HepG2 (cell line): ENCODE measurements at regions not wholly inside any gene's neighbourhood (a gene's known extent, or its start where the extent isn't known, plus 50 kb on each side); places are given as distances from the start of the nearest gene placed in this dataset.

Source experiments
- AGO1 ChIP-seq: fragments of 200-400 bp; formaldehyde crosslinking; IDR thresholded peaks from 2 replicates; pipeline ENCODE4 v1.6.1; 2017; ENCODE audit warnings: mild to moderate bottlenecking, low read depth, low read length, moderate library complexity; ENCODE audit not compliant: poor library complexity, severe bottlenecking
- ASH2L ChIP-seq: fragments of 300-600, 200-600 bp; sonication (generic); IDR thresholded peaks from 2 replicates; pipeline ENCODE4 v1.7.0; 2017; ENCODE audit warnings: low read depth, mild to moderate bottlenecking, moderate library complexity, mixed read lengths, low read length; ENCODE audit not compliant: insufficient read length
- CREB1 ChIP-seq, 2 experiments: fragments of 450-650 bp in 1 of 2; IDR thresholded peaks; 2 replicates each; pipeline ENCODE4 v1.6.1; 2016 to 2017; ENCODE audit warnings: control low read depth in 1 of 2, mild to moderate bottlenecking in 1 of 2, missing compliant biosample characterization in 1 of 2, missing genetic modification characterization in 1 of 2
- DMAP1 ChIP-seq: IDR thresholded peaks from 2 replicates; pipeline ENCODE4 v1.6.1; 2016
- EHMT2 ChIP-seq: fragments of 200-600 bp; sonication (generic); IDR thresholded peaks from 2 replicates; pipeline ENCODE4 v1.7.0; 2017; ENCODE audit warnings: antibody characterized with exemption, low read depth, low read length, borderline replicate concordance
- FOSL2 ChIP-seq: sonication (generic); formaldehyde crosslinking; IDR thresholded peaks from 2 replicates; pipeline ENCODE4 v1.4.0; 2020; ENCODE audit warnings: missing genetic modification reagents
- FOXC1 ChIP-seq: sonication (generic); formaldehyde crosslinking; IDR thresholded peaks from 2 replicates; pipeline ENCODE4 v1.8.0; 2022; ENCODE audit warnings: mild to moderate bottlenecking, missing genetic modification reagents, borderline replicate concordance
- GLI4 ChIP-seq: sonication (generic); formaldehyde crosslinking; IDR thresholded peaks from 2 replicates; pipeline ENCODE4 v1.5.1; 2020; ENCODE audit warnings: missing genetic modification reagents, mild to moderate bottlenecking, moderate library complexity, borderline replicate concordance
- HNRNPLL ChIP-seq: fragments of 200-400 bp; formaldehyde crosslinking; IDR thresholded peaks from 2 replicates; pipeline ENCODE4 v1.6.1; 2017; ENCODE audit warnings: mild to moderate bottlenecking, low read depth, low read length; ENCODE audit not compliant: poor library complexity, severe bottlenecking
- KLF9 ChIP-seq: IDR thresholded peaks from 2 replicates; pipeline ENCODE4 v1.6.1; 2016; ENCODE audit warnings: low read depth
- KMT2B ChIP-seq: IDR thresholded peaks from 2 replicates; pipeline ENCODE4 v1.6.1; 2016; ENCODE audit warnings: missing genetic modification reagents, missing compliant biosample characterization
- LCORL ChIP-seq, 2 experiments: fragments of 450-650 bp in 1 of 2; sonication (generic) in 1 of 2; formaldehyde crosslinking in 1 of 2; IDR thresholded peaks; 2 replicates each; pipeline versions ENCODE4 v1.5.0 to v1.6.1; 2017 to 2020; ENCODE audit warnings: antibody characterized with exemption in 1 of 2, missing genetic modification reagents in 1 of 2
- PAF1 ChIP-seq: IDR thresholded peaks from 2 replicates; pipeline ENCODE4 v1.6.1; 2016; ENCODE audit warnings: missing genetic modification reagents, missing compliant biosample characterization
- SP5 ChIP-seq: IDR thresholded peaks from 2 replicates; pipeline ENCODE4 v1.6.1; 2016; ENCODE audit warnings: low read depth, borderline replicate concordance
- XBP1 ChIP-seq: sonication (generic); formaldehyde crosslinking; IDR thresholded peaks from 2 replicates; pipeline ENCODE4 v1.5.0; 2020; ENCODE audit warnings: missing genetic modification reagents
- ZFP1 ChIP-seq: IDR thresholded peaks from 2 replicates; pipeline ENCODE4 v1.6.1; 2016
- ZNF343 ChIP-seq: sonication (generic); formaldehyde crosslinking; IDR thresholded peaks from 2 replicates; pipeline ENCODE4 v1.4.0; 2020; ENCODE audit warnings: mild to moderate bottlenecking, missing genetic modification reagents
- ZNF552 ChIP-seq: sonication (generic); formaldehyde crosslinking; IDR thresholded peaks from 2 replicates; pipeline ENCODE4 v1.9.0; 2022; ENCODE audit warnings: missing genetic modification reagents, mild to moderate bottlenecking, borderline replicate concordance
- ZNF567 ChIP-seq: sonication (generic); formaldehyde crosslinking; IDR thresholded peaks from 2 replicates; pipeline ENCODE4 v1.8.1; 2023; ENCODE audit warnings: mild to moderate bottlenecking, missing genetic modification reagents, borderline replicate concordance
- ZNF614 ChIP-seq: IDR thresholded peaks from 2 replicates; pipeline ENCODE4 v1.6.1; 2018; ENCODE audit warnings: missing biosample characterization, missing genetic modification reagents, inconsistent platforms, borderline replicate concordance
- ZNF652 ChIP-seq: IDR thresholded peaks from 2 replicates; pipeline ENCODE4 v1.6.1; 2016; ENCODE audit warnings: low read depth, borderline replicate concordance
- ZNF782 ChIP-seq: sonication (generic); formaldehyde crosslinking; IDR thresholded peaks from 2 replicates; pipeline ENCODE4 v1.4.0; 2020; ENCODE audit warnings: missing genetic modification reagents, mild to moderate bottlenecking, borderline replicate concordance
- TF ChIP-seq, protein P1 (sequence below): sonication (generic); formaldehyde crosslinking; conservative IDR thresholded peaks from 2 replicates; pipeline ENCODE4 v1.5.0; 2020; ENCODE audit warnings: missing genetic modification reagents
- TF ChIP-seq, protein P2 (sequence below): sonication (generic); formaldehyde crosslinking; IDR thresholded peaks from 2 replicates; pipeline ENCODE4 v1.4.0; 2020; ENCODE audit warnings: mild to moderate bottlenecking, low read depth, missing genetic modification reagents
- TF ChIP-seq, protein P3 (sequence below): sonication (generic); formaldehyde crosslinking; IDR thresholded peaks from 2 replicates; pipeline ENCODE4 v1.8.1; 2023; ENCODE audit warnings: missing genetic modification reagents, inconsistent platforms, borderline replicate concordance
- TF ChIP-seq, protein P4 (sequence below): sonication (generic); formaldehyde crosslinking; IDR thresholded peaks from 2 replicates; pipeline ENCODE4 v1.4.0; 2020; ENCODE audit warnings: mild to moderate bottlenecking, missing genetic modification reagents

DNA sequence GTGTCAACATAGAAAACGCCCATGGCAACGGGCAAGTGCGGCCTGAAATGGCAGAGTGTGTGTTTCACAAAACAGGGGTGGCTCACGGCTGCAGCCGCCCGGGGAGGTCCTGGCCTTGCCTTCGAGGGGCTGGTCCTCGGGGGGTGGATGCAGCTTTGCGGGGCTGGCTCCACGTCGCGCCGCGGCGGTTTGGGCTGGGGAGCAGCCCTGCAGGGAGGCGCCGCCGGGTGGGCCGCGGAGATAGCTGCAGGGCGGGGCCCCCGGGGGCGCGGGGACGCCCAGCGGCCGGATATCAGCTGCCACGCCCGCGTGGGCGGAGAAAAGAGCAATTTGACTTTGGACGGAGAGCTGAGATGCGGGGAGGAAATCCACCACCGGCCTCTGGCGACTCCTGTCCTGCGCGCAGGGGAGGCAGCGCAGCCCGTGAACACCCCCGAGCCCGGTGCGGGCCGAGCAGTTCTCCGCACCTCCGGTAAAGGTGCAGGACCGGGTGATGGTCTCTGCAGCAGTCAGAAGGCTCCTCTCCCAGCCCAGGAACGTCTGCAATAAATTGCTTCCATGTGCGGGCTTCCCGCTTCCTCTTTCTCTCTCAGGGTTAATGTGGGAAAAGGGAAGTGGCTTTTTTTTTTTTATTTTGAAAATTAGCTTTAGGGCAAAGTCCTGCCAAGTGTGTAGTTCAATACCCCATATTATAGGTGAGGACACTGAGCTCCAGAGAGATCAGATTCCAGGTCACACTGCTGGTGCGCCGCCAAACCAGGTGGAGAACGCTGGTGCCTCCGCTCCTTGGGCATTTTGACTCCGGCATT is 110.5 kb downstream of the ARF6 start (continued):
- TF ChIP-seq, protein P1, sequence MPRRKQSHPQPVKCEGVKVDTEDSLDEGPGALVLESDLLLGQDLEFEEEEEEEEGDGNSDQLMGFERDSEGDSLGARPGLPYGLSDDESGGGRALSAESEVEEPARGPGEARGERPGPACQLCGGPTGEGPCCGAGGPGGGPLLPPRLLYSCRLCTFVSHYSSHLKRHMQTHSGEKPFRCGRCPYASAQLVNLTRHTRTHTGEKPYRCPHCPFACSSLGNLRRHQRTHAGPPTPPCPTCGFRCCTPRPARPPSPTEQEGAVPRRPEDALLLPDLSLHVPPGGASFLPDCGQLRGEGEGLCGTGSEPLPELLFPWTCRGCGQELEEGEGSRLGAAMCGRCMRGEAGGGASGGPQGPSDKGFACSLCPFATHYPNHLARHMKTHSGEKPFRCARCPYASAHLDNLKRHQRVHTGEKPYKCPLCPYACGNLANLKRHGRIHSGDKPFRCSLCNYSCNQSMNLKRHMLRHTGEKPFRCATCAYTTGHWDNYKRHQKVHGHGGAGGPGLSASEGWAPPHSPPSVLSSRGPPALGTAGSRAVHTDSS (CRISPR knock-in tag) = 0 out of 2 replicates have a peak, but pooled peaks have one; percentile 48
- TF ChIP-seq ASH2L (peak; percentile 80), FOXC1 (CRISPR knock-in tag) (no peak; the same call in 1 of the 2 replicates), LCORL (IDR thresholded peaks at IDR 0.05) (no peak), LCORL (CRISPR knock-in tag; IDR thresholded peaks at IDR 0.05) (peak; percentile 62), ZFP1 (CRISPR knock-in tag) (no peak), ZNF614 (peak; percentile 23; the same call in 1 of the 2 replicates), ZNF567 (CRISPR knock-in tag) (no peak; the same call in 1 of the 2 replicates), ZNF343 (no peak), ZNF652 (CRISPR knock-in tag) (peak; percentile 45; the same call in 1 of the 2 replicates), ZNF782 (CRISPR knock-in tag) (no peak), ZNF552 (CRISPR knock-in tag) (peak; percentile 45; the same call in 1 of the 2 replicates), KLF9 (CRISPR knock-in tag) (no peak), KMT2B (CRISPR knock-in tag) (peak; percentile 62; the same call in 1 of the 2 replicates), DMAP1 (peak; percentile 80), CREB1 (IDR thresholded peaks at IDR 0.05) (no peak), CREB1 (CRISPR knock-in tag; IDR thresholded peaks at IDR 0.05) (no peak), PAF1 (CRISPR knock-in tag) (no peak), SP5 (CRISPR knock-in tag) (peak; percentile 95), FOSL2 (CRISPR knock-in tag) (peak; percentile 41), XBP1 (no peak), EHMT2 (no peak), GLI4 (CRISPR knock-in tag) (peak; percentile 28; the same call in 1 of the 2 replicates), HNRNPLL (peak; percentile 74), AGO1 (peak; percentile 43)
- TF ChIP-seq, protein P2, sequence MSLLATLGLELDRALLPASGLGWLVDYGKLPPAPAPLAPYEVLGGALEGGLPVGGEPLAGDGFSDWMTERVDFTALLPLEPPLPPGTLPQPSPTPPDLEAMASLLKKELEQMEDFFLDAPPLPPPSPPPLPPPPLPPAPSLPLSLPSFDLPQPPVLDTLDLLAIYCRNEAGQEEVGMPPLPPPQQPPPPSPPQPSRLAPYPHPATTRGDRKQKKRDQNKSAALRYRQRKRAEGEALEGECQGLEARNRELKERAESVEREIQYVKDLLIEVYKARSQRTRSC (CRISPR knock-in tag) = no peak
- TF ChIP-seq, protein P3, sequence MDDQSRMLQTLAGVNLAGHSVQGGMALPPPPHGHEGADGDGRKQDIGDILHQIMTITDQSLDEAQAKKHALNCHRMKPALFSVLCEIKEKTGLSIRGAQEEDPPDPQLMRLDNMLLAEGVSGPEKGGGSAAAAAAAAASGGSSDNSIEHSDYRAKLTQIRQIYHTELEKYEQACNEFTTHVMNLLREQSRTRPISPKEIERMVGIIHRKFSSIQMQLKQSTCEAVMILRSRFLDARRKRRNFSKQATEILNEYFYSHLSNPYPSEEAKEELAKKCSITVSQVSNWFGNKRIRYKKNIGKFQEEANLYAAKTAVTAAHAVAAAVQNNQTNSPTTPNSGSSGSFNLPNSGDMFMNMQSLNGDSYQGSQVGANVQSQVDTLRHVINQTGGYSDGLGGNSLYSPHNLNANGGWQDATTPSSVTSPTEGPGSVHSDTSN (CRISPR knock-in tag) = no peak
- TF ChIP-seq, protein P4, sequence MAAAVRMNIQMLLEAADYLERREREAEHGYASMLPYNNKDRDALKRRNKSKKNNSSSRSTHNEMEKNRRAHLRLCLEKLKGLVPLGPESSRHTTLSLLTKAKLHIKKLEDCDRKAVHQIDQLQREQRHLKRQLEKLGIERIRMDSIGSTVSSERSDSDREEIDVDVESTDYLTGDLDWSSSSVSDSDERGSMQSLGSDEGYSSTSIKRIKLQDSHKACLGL (CRISPR knock-in tag) = peak; percentile 41; the same call in 1 of the 2 replicates
